AG10803 (cell line): ENCODE measurements at regions not wholly inside any gene's neighbourhood (a gene's known extent, or its start where the extent isn't known, plus 50 kb on each side); places are given as distances from the start of the nearest gene placed in this dataset.

Experiments used
- DNase-seq: peaks from one replicate; pipeline ENCODE4 v3.0.0; 2010; ENCODE audit warnings: low read depth
- H3K4me3 ChIP-seq: 2 replicates; pipeline ENCODE4 v1.5.1; 2011; ENCODE audit warnings: mild to moderate bottlenecking, low read length, control low read depth
- TF ChIP-seq, protein P1 (sequence below): conservative IDR thresholded peaks from 2 replicates; pipeline ENCODE4 v1.5.1; 2011; ENCODE audit warnings: mild to moderate bottlenecking, low read length, control low read depth, inconsistent platforms

DNA sequence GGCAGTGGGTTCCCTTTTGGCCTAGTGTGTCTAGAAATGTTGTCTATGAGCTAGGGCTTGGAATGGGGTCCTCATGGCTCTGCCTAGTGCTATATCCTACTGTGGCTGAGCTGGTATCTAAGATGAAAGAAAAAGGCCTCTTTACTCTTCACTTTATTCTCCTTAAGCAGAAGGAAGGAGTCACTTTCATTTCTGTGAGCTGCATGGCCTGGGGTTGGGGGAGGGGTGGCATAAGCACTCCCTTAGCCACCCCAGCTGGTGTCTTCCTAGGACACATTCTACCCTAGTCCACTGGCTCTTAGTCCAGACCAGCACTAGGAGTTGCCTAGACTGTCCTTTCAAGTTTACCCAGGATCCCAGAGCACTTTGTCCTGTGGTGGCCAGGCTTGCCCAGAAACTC is 1148.9 kb upstream of the CNTN5 start:
- no peak for DNase-seq
- no peak overlapping the region for H3K4me3 ChIP-seq
- TF ChIP-seq, protein P1, sequence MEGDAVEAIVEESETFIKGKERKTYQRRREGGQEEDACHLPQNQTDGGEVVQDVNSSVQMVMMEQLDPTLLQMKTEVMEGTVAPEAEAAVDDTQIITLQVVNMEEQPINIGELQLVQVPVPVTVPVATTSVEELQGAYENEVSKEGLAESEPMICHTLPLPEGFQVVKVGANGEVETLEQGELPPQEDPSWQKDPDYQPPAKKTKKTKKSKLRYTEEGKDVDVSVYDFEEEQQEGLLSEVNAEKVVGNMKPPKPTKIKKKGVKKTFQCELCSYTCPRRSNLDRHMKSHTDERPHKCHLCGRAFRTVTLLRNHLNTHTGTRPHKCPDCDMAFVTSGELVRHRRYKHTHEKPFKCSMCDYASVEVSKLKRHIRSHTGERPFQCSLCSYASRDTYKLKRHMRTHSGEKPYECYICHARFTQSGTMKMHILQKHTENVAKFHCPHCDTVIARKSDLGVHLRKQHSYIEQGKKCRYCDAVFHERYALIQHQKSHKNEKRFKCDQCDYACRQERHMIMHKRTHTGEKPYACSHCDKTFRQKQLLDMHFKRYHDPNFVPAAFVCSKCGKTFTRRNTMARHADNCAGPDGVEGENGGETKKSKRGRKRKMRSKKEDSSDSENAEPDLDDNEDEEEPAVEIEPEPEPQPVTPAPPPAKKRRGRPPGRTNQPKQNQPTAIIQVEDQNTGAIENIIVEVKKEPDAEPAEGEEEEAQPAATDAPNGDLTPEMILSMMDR = no peak

DNA sequence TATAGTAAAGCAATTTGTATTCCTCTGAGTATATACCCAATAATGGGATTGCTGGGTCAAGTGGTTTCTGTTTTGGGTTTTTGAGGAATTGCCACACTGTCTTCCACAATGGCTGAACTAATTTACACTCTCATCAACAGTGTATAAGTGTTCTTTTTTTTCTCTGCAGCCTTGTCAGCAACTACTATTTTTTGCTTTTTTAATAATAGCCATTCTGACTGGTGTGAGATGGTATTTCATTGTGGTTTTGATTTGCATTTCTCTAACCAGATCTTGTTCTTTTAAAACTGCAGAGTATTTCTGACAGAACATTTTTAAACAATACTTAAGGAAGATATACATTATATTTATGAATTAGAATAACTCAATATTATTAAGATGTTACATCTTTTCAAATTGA is 1140.5 kb upstream of the CNTN5 start:
- DNase-seq = no peak
- H3K4me3 ChIP-seq = no peak overlapping the region
- TF ChIP-seq, protein P1 = no peak

DNA sequence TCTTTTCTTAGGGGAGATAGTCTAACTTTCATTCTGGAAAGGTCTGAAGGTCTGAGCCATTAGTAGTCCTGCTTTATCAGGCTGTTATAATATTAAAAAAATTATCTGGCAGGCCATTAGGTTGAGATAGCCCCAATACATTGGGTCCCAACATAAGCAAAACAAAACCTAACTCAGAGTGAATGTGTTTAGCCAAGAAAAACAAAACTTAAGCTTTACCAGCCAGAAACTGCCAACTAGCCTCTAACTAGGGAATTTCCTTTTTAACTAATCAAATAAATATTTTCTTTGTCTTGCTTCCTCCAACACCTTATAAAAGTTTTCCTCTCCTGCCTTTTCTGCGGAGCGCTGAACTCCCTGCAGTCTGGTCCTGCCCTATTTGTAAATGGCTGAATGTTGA is 1137.7 kb upstream of the CNTN5 start:
- no peak for DNase-seq
- H3K4me3 ChIP-seq = no peak overlapping the region
- TF ChIP-seq, protein P1 = no peak

DNA sequence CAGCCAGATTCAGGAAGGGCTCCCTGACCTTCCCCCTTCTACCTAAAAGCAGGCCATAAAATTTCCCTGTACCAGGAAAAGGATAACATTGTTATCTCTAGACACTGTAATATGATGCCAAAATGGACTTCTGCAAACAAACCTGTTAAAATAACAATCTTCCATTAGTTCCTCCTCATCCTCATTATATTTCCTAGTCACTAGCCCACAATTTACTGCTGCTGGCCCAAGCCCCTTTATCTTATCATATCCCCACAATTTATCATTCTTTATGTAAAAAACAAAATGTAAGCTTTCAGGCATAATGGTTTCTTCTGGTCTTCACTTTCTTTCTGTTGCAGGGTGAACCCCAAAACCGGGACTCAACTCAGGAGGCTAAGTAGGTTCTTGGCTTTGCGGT is 1132.1 kb upstream of the CNTN5 start:
- DNase-seq = no peak
- TF ChIP-seq, protein P1 = no peak
- H3K4me3 ChIP-seq = no peak overlapping the region

DNA sequence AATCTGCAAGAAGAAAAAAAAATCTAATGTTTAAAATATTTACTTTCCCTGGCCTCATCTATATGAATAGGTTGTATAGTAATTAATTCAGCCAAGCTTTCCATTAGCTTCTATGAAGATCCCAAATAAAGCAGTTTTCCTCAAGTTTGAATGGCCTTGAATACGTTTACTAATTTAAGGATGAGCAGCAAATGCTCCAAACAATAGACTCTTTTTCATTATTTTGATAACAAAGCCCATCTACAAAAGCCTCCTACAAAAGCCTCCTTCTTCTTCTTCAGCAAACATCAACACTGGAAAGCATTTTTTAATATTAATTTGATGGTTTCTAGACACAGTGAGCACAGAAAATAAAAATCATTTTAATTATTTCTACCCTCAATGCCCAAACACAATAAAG is 1130.3 kb upstream of the CNTN5 start:
- DNase-seq = no peak
- TF ChIP-seq, protein P1 = no peak
- H3K4me3 ChIP-seq = no peak overlapping the region

DNA sequence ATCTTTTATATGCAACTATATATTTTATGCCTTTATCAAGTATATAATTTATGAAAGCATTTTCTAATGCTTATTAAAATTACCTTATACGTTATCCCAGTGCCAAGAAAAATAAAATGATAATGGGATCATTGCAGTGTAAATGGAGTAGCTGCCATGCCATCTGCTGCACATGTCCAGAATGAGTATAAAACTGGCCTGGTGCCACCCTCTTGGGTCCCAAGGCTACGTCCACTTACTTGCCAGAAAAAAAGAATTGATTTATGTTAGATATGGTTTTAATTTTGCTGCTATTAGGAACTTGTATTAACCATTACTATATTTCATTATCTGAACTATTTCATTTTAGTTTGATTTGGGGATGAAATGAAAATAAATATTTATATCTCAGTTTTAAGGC is 1127.1 kb upstream of the CNTN5 start:
- TF ChIP-seq, protein P1 = no peak
- DNase-seq = no peak

DNA sequence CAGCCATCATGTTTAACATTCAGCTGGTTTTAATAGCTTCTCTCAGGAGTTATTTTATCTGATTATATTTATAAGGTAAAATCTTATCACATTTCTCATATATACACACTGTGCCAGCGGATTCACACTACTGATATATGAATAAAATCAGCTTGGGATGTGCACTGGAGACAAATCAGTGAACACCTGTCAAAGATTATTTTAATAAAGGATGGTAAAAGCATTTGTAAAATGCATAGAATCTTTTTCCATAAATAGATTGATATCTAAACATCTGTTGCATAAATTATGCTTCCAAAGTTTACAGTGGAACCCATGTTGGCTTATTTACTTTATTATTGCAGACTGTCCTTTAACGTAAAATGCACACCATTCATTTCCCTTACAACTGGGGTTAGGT is 1125.8 kb upstream of the CNTN5 start:
- TF ChIP-seq, protein P1 = no peak
- no peak overlapping the region for H3K4me3 ChIP-seq
- DNase-seq = no peak

More for the DNA sequence above, 1127.1 kb upstream of the CNTN5 start:
- no peak overlapping the region for H3K4me3 ChIP-seq
